GM23248 (cell line): ENCODE measurements at regions not wholly inside any gene's neighbourhood (a gene's known extent, or its start where the extent isn't known, plus 50 kb on each side); places are given as distances from the start of the nearest gene placed in this dataset.

ENCODE experiments used
- EZH2 ChIP-seq: fragments of 200-600 bp; sonication (generic); IDR thresholded peaks from 2 replicates; pipeline ENCODE4 v1.6.1; 2018; ENCODE audit warnings: antibody characterized with exemption, mild to moderate bottlenecking; ENCODE audit not compliant: insufficient read depth, poor library complexity, severe bottlenecking
- EZH2phosphoT487 ChIP-seq: fragments of 200-600 bp; sonication (generic); IDR thresholded peaks from 2 replicates; pipeline ENCODE4 v1.6.1; 2018; ENCODE audit warnings: antibody characterized with exemption, moderate library complexity, mild to moderate bottlenecking, low read depth; ENCODE audit not compliant: insufficient read depth

DNA sequence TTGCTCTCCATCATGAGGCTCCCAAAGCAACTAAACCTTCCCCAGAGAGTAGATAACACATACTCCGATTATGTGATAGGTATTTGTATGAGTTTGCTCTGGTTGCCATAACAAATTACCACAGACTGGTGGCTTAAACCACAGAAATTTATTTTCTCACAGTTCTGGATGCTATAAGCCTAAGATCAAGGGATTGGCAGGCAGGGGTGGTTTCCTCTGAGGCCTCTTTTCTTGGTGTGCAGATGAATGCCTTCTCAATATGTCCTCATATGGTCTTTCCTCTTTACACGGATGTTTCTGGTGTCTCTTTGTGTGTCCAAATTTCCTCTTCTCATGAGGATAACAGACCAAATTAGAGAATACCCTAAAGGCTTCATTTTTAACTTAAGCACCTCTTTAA lies 285.8 kb upstream of the GRIP1 start:
- TF ChIP-seq EZH2phosphoT487 (no peak), EZH2 (no peak)
